ENCODE measurements at regions not wholly inside any gene's neighbourhood (a gene's known extent, or its start where the extent isn't known, plus 50 kb on each side); places are given as distances from the start of the nearest gene placed in this dataset.
"Not testable (repeated sequence)": the region's sequence is repeated elsewhere in the genome, so short reads cannot be mapped to it uniquely, and the experiment has no call there.

DNA sequence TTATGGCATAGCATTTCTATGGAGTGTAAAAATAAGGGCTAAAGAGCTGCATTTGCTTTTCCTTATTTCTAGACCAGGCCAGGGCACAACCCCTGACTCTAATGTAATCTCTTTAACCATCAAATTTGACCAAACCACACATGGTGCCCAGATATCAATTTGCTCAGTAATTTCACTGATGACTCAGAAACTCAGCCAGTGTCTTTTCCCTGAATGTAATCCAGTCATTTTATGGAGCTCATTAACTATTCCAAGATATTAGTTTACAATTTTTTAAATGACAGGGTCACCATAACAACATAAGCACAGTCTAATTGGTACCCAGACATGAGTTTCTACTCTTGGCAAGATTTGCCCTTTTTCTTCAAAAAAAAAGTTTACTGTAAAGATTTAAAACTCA, 270.8 kb upstream of the AGAP1 start:
- no peak for DNase-seq

GRCh38 chr2:235224410-235224809, 269.4 kb upstream of the AGAP1 start:
- no peak for DNase-seq

GRCh38 chr2:235225261-235225660, 268.6 kb upstream of the AGAP1 start:
- no peak for DNase-seq

- DNase-seq = no peak
Measured at GRCh38 chr2:235227590-235227989, 266.3 kb upstream of the AGAP1 start.

DNA sequence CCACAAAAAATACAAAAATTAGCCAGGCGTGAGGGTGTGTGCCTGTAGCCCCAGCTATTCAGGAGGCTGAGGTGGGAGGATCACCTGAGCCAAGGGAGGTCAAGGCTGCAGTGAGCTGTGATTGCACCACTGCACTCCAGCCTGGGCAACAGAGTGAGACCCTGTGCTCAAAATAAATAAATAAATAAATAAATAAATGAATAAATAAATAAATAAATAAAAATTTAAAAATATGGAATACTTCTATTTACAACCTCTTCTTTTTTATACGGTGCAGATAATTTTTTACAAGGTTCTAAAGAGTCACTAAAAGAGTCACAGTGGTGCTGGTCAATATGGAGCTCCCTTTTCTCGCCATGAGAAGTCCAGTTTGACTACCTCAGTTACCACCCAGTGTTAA, 265.4 kb upstream of the AGAP1 start:
- not testable (repeated sequence) for DNase-seq

DNA sequence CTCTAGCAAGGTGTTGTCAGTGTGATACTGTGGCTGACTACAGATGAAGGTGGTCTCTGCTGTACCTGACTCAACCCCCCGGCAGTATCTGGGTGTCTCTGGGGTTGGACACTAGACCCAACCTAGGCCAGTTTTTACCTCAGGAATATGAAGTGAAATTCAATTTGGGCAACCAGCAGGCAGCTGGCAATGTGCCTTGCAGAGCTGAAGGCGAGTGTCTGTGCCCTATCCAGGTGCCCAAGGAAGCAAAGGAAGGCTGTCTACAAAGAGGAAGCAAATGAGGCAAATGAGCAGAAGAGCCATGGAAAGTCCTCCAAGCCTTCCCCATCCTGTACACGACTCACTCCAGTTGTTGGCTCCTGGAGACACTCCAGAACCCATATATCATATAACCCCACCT, 264.6 kb upstream of the AGAP1 start:
- DNase-seq = no peak

DNA sequence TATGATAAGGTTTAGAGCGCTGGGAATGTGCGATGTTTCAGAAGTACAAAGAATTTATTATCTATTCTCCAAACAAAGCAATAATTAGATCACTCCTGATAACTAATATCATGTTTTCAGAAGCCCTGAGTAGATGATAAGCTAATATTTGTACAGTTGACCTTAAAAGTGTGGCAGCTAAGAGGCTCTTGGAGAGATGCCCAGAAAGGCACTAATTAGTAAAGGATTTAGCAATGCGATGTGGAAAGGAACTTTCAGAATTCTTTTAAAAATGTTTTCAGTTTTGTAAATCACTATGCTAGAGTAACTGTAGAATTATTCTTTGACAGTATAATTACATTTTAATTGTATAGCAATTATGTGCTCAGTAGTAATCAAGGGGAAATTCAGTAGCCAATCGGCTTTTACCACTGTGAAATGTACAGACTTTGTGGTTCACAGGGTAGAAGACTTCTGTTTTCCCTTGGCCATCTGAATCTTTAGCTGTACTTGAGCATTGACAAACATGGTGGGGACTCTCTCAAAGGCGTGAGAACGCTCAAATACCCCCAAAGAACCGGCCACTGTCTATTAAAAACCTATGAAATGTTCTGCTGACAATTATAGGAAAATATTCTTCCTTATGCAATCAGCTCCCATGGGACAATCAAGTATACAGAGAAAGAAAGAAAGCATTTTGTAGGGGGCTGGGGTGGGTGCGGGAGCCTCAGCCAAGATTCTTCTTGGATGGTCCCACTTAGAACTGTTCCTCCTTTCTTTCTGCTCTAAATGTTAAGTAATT, 262.8 kb upstream of the AGAP1 start:
- peak; percentile 17 for DNase-seq

GRCh38 chr2:235232449-235233433, 261.1 kb upstream of the AGAP1 start:
- DNase-seq = no peak

- no peak for DNase-seq
Measured at GRCh38 chr2:235234736-235235135, 259.1 kb upstream of the AGAP1 start.

GRCh38 chr2:235235977-235236767, 257.7 kb upstream of the AGAP1 start:
- DNase-seq = no peak

- DNase-seq = no peak
Measured at GRCh38 chr2:235238537-235238936, 255.3 kb upstream of the AGAP1 start.

DNA sequence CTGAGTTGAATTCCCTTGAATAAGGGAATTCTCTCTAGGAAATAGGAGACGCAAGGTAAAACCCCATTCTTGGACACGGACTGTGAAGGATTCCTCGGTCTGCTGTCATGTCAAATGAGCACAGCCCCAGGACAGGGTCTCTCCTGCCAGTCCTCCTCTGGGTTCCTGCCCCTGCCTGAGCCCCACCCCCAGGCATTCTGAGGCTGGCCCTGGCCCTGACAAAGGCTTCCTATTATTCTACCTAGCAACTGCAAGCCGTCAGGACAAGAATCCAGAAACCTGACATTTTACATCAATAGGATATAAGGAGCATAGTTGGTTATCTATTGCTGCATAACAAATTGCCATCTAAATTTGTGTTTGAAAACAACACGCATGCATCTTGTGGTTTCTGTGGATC, 253.3 kb upstream of the AGAP1 start:
- no peak for DNase-seq

DNA sequence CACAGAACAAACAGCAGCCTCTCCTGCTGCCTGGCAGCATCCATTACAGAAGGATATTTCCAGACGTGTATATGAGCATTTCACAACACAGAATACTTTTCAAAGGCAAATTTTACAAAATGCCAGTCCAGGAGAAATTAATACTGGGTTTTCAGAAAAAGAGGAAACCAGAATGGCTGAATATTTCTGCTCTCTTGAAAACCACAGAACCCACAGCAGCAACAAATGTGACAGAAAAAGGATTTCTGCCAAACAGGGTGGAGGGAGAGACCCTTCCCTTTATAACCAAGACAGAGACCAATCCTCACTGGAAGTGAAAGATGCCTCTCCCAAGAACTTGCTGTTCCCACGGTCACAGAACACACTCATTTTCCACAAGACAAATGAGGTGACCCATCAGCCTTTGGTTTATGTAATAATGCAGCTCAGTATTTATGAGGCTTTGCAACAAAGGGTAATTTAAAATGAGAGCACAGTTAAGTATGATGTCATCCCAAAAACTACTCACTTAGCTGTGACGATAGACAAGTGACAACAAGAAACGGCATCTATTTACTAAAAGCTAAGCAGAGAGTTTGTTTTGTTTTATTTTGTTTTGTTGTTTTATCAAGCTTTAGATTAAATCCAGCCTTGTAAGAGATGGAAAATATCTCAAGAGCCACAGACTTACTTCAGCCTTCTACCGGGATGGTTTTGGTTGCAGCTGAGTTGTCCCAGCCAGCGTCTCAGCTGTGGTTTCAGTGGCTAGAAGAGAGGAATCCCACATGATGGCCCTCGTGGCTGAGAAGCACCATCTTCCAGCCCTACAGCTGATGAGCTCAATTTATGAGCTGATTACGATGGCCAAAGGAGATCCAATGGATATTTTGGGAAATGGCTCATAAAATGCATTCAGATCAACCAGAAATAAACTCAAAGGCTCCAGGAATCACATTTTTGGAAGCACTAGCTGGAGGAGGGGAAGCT, 249.3 kb upstream of the AGAP1 start:
- DNase-seq = peak; percentile 18

DNA sequence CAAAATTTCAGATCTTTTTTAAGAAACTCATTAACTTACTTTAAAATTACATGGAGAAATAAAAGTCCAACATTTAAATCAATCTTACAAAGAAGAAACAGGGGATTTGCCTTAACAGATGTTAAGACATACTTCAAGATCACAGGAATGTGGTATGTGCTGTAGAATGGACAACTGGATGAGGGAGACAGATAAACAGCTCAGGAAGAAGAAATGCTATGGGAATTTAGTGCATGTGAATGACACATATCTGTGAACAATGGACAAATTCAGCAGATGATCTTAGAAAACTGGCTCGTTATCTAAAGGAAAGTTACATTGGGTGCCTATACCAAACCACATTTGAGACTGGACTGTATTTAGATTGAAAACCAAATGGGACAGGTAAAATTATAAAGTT, 246.8 kb upstream of the AGAP1 start:
- DNase-seq = no peak

- DNase-seq = no peak
Measured at GRCh38 chr2:235255693-235256092, 238.2 kb upstream of the AGAP1 start.

DNA sequence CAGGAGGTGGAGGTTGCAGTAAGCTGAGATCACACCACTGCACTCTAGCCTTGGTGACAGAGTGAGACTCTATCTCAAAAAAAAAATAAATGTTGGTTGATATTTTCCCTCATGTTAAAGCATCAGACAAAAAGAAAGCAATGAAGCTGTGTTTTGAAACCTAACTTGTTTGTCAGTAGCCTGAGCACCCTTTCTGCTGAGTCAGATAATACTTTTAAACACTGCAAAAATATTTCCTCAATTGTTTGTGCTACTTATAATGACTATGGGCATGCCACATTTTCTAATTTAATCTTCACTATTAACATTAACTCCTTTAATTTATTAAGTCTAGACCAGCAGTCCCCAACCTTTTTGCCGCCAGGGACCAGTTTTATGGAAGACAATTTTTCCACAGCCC, 236.3 kb upstream of the AGAP1 start:
- no peak for DNase-seq

GRCh38 chr2:235262750-235263149, 231.1 kb upstream of the AGAP1 start:
- DNase-seq = no peak

- no peak for DNase-seq
Measured at GRCh38 chr2:235263205-235264120, 230.4 kb upstream of the AGAP1 start.

DNA sequence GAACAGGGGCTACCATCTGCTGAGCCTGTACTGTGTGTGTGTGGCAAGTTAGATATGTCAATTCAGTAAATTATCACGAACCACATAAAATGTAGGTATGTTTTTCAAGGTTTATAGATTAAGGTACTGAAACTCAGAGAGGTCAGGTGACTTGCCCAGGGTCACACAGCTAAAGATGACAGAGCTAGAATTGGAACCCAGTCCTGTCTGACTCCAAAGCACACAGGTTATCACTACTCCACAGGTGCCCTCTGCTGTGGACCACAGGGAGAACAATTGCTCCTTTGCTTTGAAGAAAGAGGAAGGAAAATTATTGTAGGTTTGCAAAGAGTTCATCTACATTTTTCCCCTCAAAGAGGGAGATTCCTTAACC, 229.7 kb upstream of the AGAP1 start:
- DNase-seq = peak; percentile 41

GRCh38 chr2:235264512-235264911, 229.3 kb upstream of the AGAP1 start:
- DNase-seq = no peak
